MM.1S (cell line): ENCODE measurements at regions not wholly inside any gene's neighbourhood (a gene's known extent, or its start where the extent isn't known, plus 50 kb on each side); places are given as distances from the start of the nearest gene placed in this dataset.

Source experiments
- DNase-seq: peaks from one replicate; pipeline ENCODE4 v3.0.0-alpha.2; 2015
- H2AFZ ChIP-seq: fragments of 300-600 bp; sonication (generic); 2 replicates; pipeline ENCODE4 v1.6.0; 2016; ENCODE audit warnings: antibody characterized with exemption, low read length
- H3F3A ChIP-seq: fragments of 300-600 bp; sonication (generic); 2 replicates; pipeline ENCODE4 v1.6.1; 2016; ENCODE audit warnings: mild to moderate bottlenecking, antibody characterized with exemption, low read length, moderate library complexity, mixed read lengths; ENCODE audit not compliant: insufficient read depth
- H3K27ac ChIP-seq: fragments of 300-600 bp; sonication (generic); 2 replicates; pipeline ENCODE4 v1.5.1; 2016; ENCODE audit warnings: mild to moderate bottlenecking, low read length
- H3K27me3 ChIP-seq: fragments of 300-600 bp; sonication (generic); replicated peaks from 2 replicates; pipeline ENCODE4 v1.6.0; 2016; ENCODE audit warnings: low read length; ENCODE audit not compliant: insufficient read depth
- H3K36me3 ChIP-seq: fragments of 300-600 bp; sonication (generic); replicated peaks from 2 replicates; pipeline ENCODE4 v1.6.1; 2016; ENCODE audit warnings: mild to moderate bottlenecking, low read length, mixed read lengths; ENCODE audit not compliant: insufficient read depth
- H3K4me1 ChIP-seq: fragments of 300-600 bp; sonication (generic); 2 replicates; pipeline ENCODE4 v1.6.1; 2016; ENCODE audit warnings: low read length, mixed read lengths
- H3K4me2 ChIP-seq: fragments of 300-600 bp; sonication (generic); 2 replicates; pipeline ENCODE4 v1.6.0; 2016; ENCODE audit warnings: low read depth, low read length
- H3K4me3 ChIP-seq: fragments of 300-600 bp; sonication (generic); 2 replicates; pipeline ENCODE4 v1.5.1; 2016; ENCODE audit warnings: low read length, mixed read lengths
- H3K79me2 ChIP-seq: fragments of 300-600 bp; sonication (generic); 2 replicates; pipeline ENCODE4 v1.6.1; 2016; ENCODE audit warnings: mixed run types, low read length, mixed read lengths
- H3K9ac ChIP-seq: fragments of 300-600 bp; sonication (generic); 2 replicates; pipeline ENCODE4 v1.6.1; 2016; ENCODE audit warnings: low read length, mixed read lengths
- H3K9me2 ChIP-seq: fragments of 300-600 bp; sonication (generic); replicated peaks from 2 replicates; pipeline ENCODE4 v1.6.1; 2016; ENCODE audit warnings: mild to moderate bottlenecking, low read length, mixed read lengths; ENCODE audit not compliant: insufficient read depth
- H3K9me3 ChIP-seq: fragments of 300-600 bp; sonication (generic); replicated peaks from 2 replicates; pipeline ENCODE4 v1.6.1; 2016; ENCODE audit warnings: mild to moderate bottlenecking, low read length, mixed read lengths; ENCODE audit not compliant: insufficient read depth
- H4K20me1 ChIP-seq: fragments of 300-600 bp; sonication (generic); 2 replicates; pipeline ENCODE4 v1.6.1; 2016; ENCODE audit warnings: mild to moderate bottlenecking, low read length, moderate library complexity, mixed read lengths; ENCODE audit not compliant: insufficient read depth
- CTCF ChIP-seq: fragments of 300-600 bp; sonication (generic); IDR thresholded peaks from 2 replicates; pipeline ENCODE4 v1.5.1; 2016; ENCODE audit warnings: antibody characterized with exemption, low read length, mixed read lengths
- EZH2 ChIP-seq: fragments of 300-600 bp; sonication (generic); optimal IDR thresholded peaks from 2 replicates; pipeline ENCODE3; 2017; ENCODE audit warnings: low read depth, mild to moderate bottlenecking, antibody characterized with exemption, low read length, mixed read lengths
- EZH2phosphoT487 ChIP-seq: fragments of 300-600 bp; sonication (generic); IDR thresholded peaks from 2 replicates; pipeline ENCODE4 v1.6.1; 2018; ENCODE audit warnings: antibody characterized with exemption, low read length

DNA sequence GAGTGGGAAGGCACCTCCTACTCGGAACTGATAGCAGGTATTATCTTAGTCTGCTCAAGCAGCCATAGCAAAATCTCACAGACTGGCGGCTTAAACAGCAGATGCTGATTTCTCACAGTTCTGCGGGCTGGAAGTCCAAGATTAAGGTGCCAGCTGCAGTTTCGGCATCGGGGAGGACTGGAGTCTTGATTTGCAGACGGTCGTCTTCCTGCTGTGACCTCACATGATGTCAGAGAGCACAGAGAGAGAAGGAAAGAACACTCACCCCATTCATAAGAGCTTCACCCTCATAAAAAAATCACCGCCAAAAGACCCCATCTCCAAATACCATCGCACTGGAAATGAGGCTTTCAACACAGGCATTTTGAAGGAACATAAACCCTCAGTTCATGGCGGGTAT is 216.5 kb upstream of the PITRM1 start:
- H3K27me3 ChIP-seq = no peaks in the 10 kb centered on the region
- no peaks in the 10 kb centered on the region for H3K9me3 ChIP-seq
- H3K9me2 ChIP-seq = no peaks in the 10 kb centered on the region
- no peaks in the 10 kb centered on the region for H3F3A ChIP-seq
- no peak overlapping the region for H3K4me2 ChIP-seq
- H2AFZ ChIP-seq = no peak overlapping the region
- no peak for DNase-seq
- H3K27ac ChIP-seq = no peak overlapping the region
- no peak overlapping the region for H3K4me3 ChIP-seq
- TF ChIP-seq EZH2 = no peak
- TF ChIP-seq CTCF = no peak
- no peak for TF ChIP-seq EZH2phosphoT487
- H3K9ac ChIP-seq = no peak overlapping the region
- no peaks in the 10 kb centered on the region for H3K79me2 ChIP-seq
- H3K4me1 ChIP-seq = no peaks in the 10 kb centered on the region
- no peaks in the 10 kb centered on the region for H4K20me1 ChIP-seq
- no peaks in the 10 kb centered on the region for H3K36me3 ChIP-seq

DNA sequence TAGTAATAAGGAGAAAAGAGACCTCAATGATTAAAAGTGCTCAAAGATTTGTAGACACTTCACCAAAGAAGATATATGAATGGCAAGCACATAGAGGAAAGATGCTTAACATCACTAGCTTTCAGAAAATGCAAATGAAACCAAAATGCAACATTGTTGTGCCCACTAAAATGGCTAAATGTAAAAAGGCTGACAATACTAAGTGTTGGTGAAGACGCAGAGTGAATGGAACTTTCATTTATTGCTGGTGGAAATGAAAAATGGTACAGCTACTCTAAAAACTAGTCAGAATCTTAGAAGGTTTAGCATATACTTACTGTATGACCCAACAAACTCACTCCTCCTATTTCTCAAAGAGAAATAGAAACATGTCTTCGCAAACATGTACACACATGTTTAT is 212.9 kb upstream of the PITRM1 start:
- no peaks in the 10 kb centered on the region for H4K20me1 ChIP-seq
- H3K9me2 ChIP-seq = no peaks in the 10 kb centered on the region
- no peaks in the 10 kb centered on the region for H3K79me2 ChIP-seq
- H3K36me3 ChIP-seq = no peaks in the 10 kb centered on the region
- H3K4me3 ChIP-seq = no peak overlapping the region
- DNase-seq = no peak
- H3K27me3 ChIP-seq = no peaks in the 10 kb centered on the region
- no peak overlapping the region for H3K27ac ChIP-seq
- no peak overlapping the region for H2AFZ ChIP-seq
- H3K9ac ChIP-seq = no peak overlapping the region
- no peaks in the 10 kb centered on the region for H3F3A ChIP-seq
- no peaks in the 10 kb centered on the region for H3K9me3 ChIP-seq
- H3K4me2 ChIP-seq = no peak overlapping the region
- TF ChIP-seq EZH2 (no peak), CTCF (no peak), EZH2phosphoT487 (no peak)
- H3K4me1 ChIP-seq = no peaks in the 10 kb centered on the region

DNA sequence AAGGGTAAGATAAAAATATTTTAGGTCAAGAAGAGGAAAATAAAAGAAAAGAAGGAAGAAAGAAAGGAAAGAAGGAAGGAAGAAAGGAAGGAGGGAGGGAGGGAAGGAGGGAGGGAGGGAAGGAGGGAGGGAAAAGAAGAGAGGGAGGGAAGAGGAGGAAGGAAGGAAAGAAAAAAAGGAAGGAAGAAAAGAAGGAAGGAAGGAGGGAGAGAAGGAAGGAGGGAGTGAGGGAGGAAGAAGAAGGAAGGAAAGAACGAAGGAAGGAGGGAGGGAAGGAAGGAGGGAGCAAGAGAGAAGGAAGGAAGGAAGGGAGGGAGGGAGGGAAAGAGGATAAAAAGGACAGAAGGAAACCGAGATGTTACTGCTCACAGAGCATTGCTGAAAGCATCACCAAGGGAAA is 209.5 kb upstream of the PITRM1 start:
- no peaks in the 10 kb centered on the region for H3K9me3 ChIP-seq
- TF ChIP-seq EZH2phosphoT487 (no peak), CTCF (no peak)
- no peak overlapping the region for H3K9ac ChIP-seq
- no peaks in the 10 kb centered on the region for H3K79me2 ChIP-seq
- H3K9me2 ChIP-seq = no peaks in the 10 kb centered on the region
- no peaks in the 10 kb centered on the region for H3F3A ChIP-seq
- H3K4me3 ChIP-seq = no peak overlapping the region
- no peak for DNase-seq
- no peak overlapping the region for H3K27ac ChIP-seq
- no peak overlapping the region for H2AFZ ChIP-seq
- no peaks in the 10 kb centered on the region for H3K4me1 ChIP-seq
- H3K4me2 ChIP-seq = no peak overlapping the region
- H4K20me1 ChIP-seq = no peaks in the 10 kb centered on the region
- H3K36me3 ChIP-seq = no peaks in the 10 kb centered on the region
- H3K27me3 ChIP-seq = no peaks in the 10 kb centered on the region
